H9 (cell line): ENCODE measurements at regions not wholly inside any gene's neighbourhood (a gene's known extent, or its start where the extent isn't known, plus 50 kb on each side); places are given as distances from the start of the nearest gene placed in this dataset.

ENCODE experiments used
- DNase-seq: peaks from one replicate; pipeline ENCODE4 v3.0.0-alpha.2; 2017
- H2AFZ ChIP-seq: one replicate; pipeline ENCODE4 v1.6.1; 2013; ENCODE audit warnings: mild to moderate bottlenecking, low read length, control low read depth, moderate library complexity
- H2AK5ac ChIP-seq: 2 replicates; pipeline ENCODE4 v1.6.1; 2013; ENCODE audit warnings: low read length, control low read depth, mixed read lengths; ENCODE audit not compliant: insufficient read length
- H2BK120ac ChIP-seq: one replicate; pipeline ENCODE4 v1.6.1; 2013; ENCODE audit warnings: low read depth, mild to moderate bottlenecking, low read length, control low read depth, inconsistent platforms; ENCODE audit not compliant: poor library complexity, severe bottlenecking
- H2BK12ac ChIP-seq: 2 replicates; pipeline ENCODE4 v1.6.1; 2013; ENCODE audit warnings: low read length, control low read depth, mixed read lengths, low read depth; ENCODE audit not compliant: insufficient read length
- H2BK15ac ChIP-seq: 2 replicates; pipeline ENCODE4 v1.6.1; 2013; ENCODE audit warnings: low read depth, low read length, control low read depth
- H2BK20ac ChIP-seq: one replicate; pipeline ENCODE4 v1.6.1; 2013; ENCODE audit warnings: low read depth, mild to moderate bottlenecking, low read length, control low read depth, inconsistent platforms; ENCODE audit not compliant: poor library complexity, severe bottlenecking
- H2BK5ac ChIP-seq: 2 replicates; pipeline ENCODE4 v1.6.1; 2013; ENCODE audit warnings: low read length, control low read depth, mixed read lengths; ENCODE audit not compliant: insufficient read length
- H3K14ac ChIP-seq: 2 replicates; pipeline ENCODE4 v1.6.1; 2013; ENCODE audit warnings: low read length, control low read depth; ENCODE audit not compliant: insufficient read depth
- H3K18ac ChIP-seq: 2 replicates; pipeline ENCODE4 v1.6.1; 2013; ENCODE audit warnings: low read depth, mild to moderate bottlenecking, mixed read lengths, low read length, control low read depth; ENCODE audit not compliant: insufficient read length
- H3K23ac ChIP-seq: 2 replicates; pipeline ENCODE4 v1.6.1; 2013; ENCODE audit warnings: low read length, control low read depth, mixed read lengths, low read depth; ENCODE audit not compliant: insufficient read length
- H3K23me2 ChIP-seq: 2 replicates; pipeline ENCODE4 v1.6.1; 2013; ENCODE audit warnings: low read depth, mild to moderate bottlenecking, mixed read lengths, low read length, control low read depth; ENCODE audit not compliant: insufficient read length, poor library complexity, severe bottlenecking
- H3K27ac ChIP-seq: 2 replicates; pipeline ENCODE4 v1.5.1; 2013; ENCODE audit warnings: low read length, control low read depth, mixed read lengths, low read depth; ENCODE audit not compliant: insufficient read length
- H3K27me3 ChIP-seq: 2 replicates; pipeline ENCODE4 v1.6.1; 2013; ENCODE audit warnings: low read length, control low read depth, inconsistent platforms; ENCODE audit not compliant: insufficient read depth
- H3K4ac ChIP-seq: 2 replicates; pipeline ENCODE4 v1.6.1; 2013; ENCODE audit warnings: low read depth, mild to moderate bottlenecking, control low read depth, inconsistent platforms, low read length, moderate library complexity
- H3K4me1 ChIP-seq: 2 replicates; pipeline ENCODE4 v1.6.1; 2013; ENCODE audit warnings: low read length, control low read depth, inconsistent platforms; ENCODE audit not compliant: insufficient read depth
- H3K4me2 ChIP-seq: 2 replicates; pipeline ENCODE4 v1.6.1; 2013; ENCODE audit warnings: low read length, control low read depth, mixed read lengths; ENCODE audit not compliant: insufficient read length, insufficient read depth
- H3K56ac ChIP-seq: 2 replicates; pipeline ENCODE4 v1.6.1; 2013; ENCODE audit warnings: low read depth, mild to moderate bottlenecking, mixed read lengths, low read length, control low read depth; ENCODE audit not compliant: insufficient read length
- H3K79me1 ChIP-seq: 2 replicates; pipeline ENCODE4 v1.6.1; 2013; ENCODE audit warnings: low read depth, mild to moderate bottlenecking, moderate library complexity, low read length, control low read depth, inconsistent platforms; ENCODE audit not compliant: insufficient read depth, poor library complexity, severe bottlenecking
- H3K79me2 ChIP-seq: 2 replicates; pipeline ENCODE4 v1.6.1; 2013; ENCODE audit warnings: low read length, control low read depth, inconsistent platforms; ENCODE audit not compliant: insufficient read depth
- H3K9ac ChIP-seq: 2 replicates; pipeline ENCODE4 v1.6.1; 2013; ENCODE audit warnings: low read length, control low read depth, mixed read lengths; ENCODE audit not compliant: insufficient read length; ENCODE audit errors: extremely low read depth
- H3K9me3 ChIP-seq: one replicate; pipeline ENCODE4 v1.6.1; 2013; ENCODE audit warnings: low read depth, low read length, inconsistent platforms; ENCODE audit not compliant: control insufficient read depth
- H3T11ph ChIP-seq: one replicate; pipeline ENCODE4 v1.6.1; 2013; ENCODE audit warnings: mild to moderate bottlenecking, low read length, control low read depth, inconsistent platforms
- H4K20me1 ChIP-seq: one replicate; pipeline ENCODE4 v1.6.1; 2013; ENCODE audit not compliant: control insufficient read depth, insufficient read length, insufficient read depth
- H4K5ac ChIP-seq: 2 replicates; pipeline ENCODE4 v1.6.1; 2013; ENCODE audit warnings: low read depth, mild to moderate bottlenecking, mixed read lengths, low read length, control low read depth; ENCODE audit not compliant: insufficient read length
- H4K8ac ChIP-seq: replicated peaks from 2 replicates; pipeline ENCODE4 v1.6.1; 2013; ENCODE audit warnings: low read length, control low read depth, mixed read lengths, low read depth; ENCODE audit not compliant: insufficient read length
- H4K91ac ChIP-seq: 2 replicates; pipeline ENCODE4 v1.6.1; 2013; ENCODE audit warnings: low read depth, mild to moderate bottlenecking, moderate library complexity, mixed read lengths, low read length, control low read depth; ENCODE audit not compliant: insufficient read length
- H3K27ac Mint-ChIP-seq, 3 experiments: 2 replicates in 2 of 3; 3 replicates in 1 of 3; pipeline ENCODE4 v1.8.0; 2020 to 2021; ENCODE audit warnings: mixed read lengths in 3 of 3, mild to moderate bottlenecking in 1 of 3, moderate library complexity in 1 of 3
- H3K27me3 Mint-ChIP-seq: 2 replicates; pipeline ENCODE4 v1.8.0; 2021; ENCODE audit warnings: low read depth, mild to moderate bottlenecking, moderate library complexity, mixed read lengths
- H3K36me3 Mint-ChIP-seq, 3 experiments: 2 replicates in 2 of 3; 3 replicates in 1 of 3; pipeline ENCODE4 v1.8.0; 2020 to 2021; ENCODE audit warnings: low read depth in 3 of 3, mixed read lengths in 3 of 3; ENCODE audit not compliant: insufficient read depth in 1 of 3
- H3K4me1 Mint-ChIP-seq, 2 experiments: 2 replicates each; pipeline ENCODE4 v1.8.0; 2020; ENCODE audit warnings: mixed read lengths in 2 of 2
- H3K4me3 Mint-ChIP-seq, 2 experiments: 2 replicates in 1 of 2; 3 replicates in 1 of 2; pipeline ENCODE4 v1.8.0; 2020 to 2021; ENCODE audit warnings: mild to moderate bottlenecking in 2 of 2, mixed read lengths in 2 of 2, moderate library complexity in 1 of 2
- H3K9me3 Mint-ChIP-seq, 2 experiments: 2 replicates in 1 of 2; 3 replicates in 1 of 2; pipeline ENCODE4 v1.8.0; 2020; ENCODE audit warnings: mild to moderate bottlenecking in 2 of 2, mixed read lengths in 2 of 2, moderate library complexity in 1 of 2
- CTCF ChIP-seq: fragments of 200-600 bp; sonication (generic); conservative IDR thresholded peaks from 3 replicates; pipeline ENCODE4 v1.8.0; 2021; ENCODE audit warnings: antibody characterized with exemption, mild to moderate bottlenecking
- WGBS: extraction: QIAGEN DNeasy Blood & Tissue Kit; methylation state at CpG from one replicate; pipeline ENCODE4 v1.1.7; 2013; ENCODE audit warnings: missing lambda C conversion rate, low lambda C conversion rate, mixed read lengths; ENCODE audit not compliant: insufficient read length; ENCODE audit errors: extremely low coverage; 5-methylcytosine and 5-hydroxymethylcytosine counted together

- H4K91ac ChIP-seq: no peak overlapping the region
- no peak overlapping the region for H3K56ac ChIP-seq
- no peaks in the 10 kb centered on the region for H3K79me2 ChIP-seq
- no peak overlapping the region for H4K8ac ChIP-seq
- TF ChIP-seq CTCF: no peak
- H3K9me3 Mint-ChIP-seq: peaks cover 6 to 30% of the 10 kb centered on the region in 2 experiments; a peak in 4 of 5 replicates
- peaks cover 0 to 7% (median 0%) of the 10 kb centered on the region in 3 experiments; a peak in 2 of 7 replicates for H3K36me3 Mint-ChIP-seq
- H3K4me1 ChIP-seq: no peaks in the 10 kb centered on the region
- WGBS: no CpG with 5 or more reads among the region's 1 CpG
- no peak for DNase-seq
- no peak overlapping the region for H3K4me3 Mint-ChIP-seq
- no peak overlapping the region for H2BK12ac ChIP-seq
- no peak overlapping the region for H3K27ac Mint-ChIP-seq
- no peak overlapping the region for H3K4me2 ChIP-seq
- H2AFZ ChIP-seq: no peak overlapping the region
- H3K23ac ChIP-seq: no peak overlapping the region
- no peak overlapping the region for H4K5ac ChIP-seq
- no peaks in the 10 kb centered on the region for H3K79me1 ChIP-seq
- no peaks in the 10 kb centered on the region for H3K27me3 ChIP-seq
- no peak overlapping the region for H3K9ac ChIP-seq
- no peaks in the 10 kb centered on the region for H3K9me3 ChIP-seq
- H4K20me1 ChIP-seq: no peaks in the 10 kb centered on the region
- no peak overlapping the region for H2BK20ac ChIP-seq
- 0 out of 4 replicates have a peak, but pooled peaks cover 0 to 2% of the 10 kb centered on the region in 2 experiments for H3K4me1 Mint-ChIP-seq
- H3K14ac ChIP-seq: no peak overlapping the region
- no peak overlapping the region for H2BK5ac ChIP-seq
- no peak overlapping the region for H3K4ac ChIP-seq
- no peak overlapping the region for H3K18ac ChIP-seq
- H2AK5ac ChIP-seq: no peak overlapping the region
- H3T11ph ChIP-seq: no peak overlapping the region
- H3K27me3 Mint-ChIP-seq: no peaks in the 10 kb centered on the region
- no peaks in the 10 kb centered on the region for H3K23me2 ChIP-seq
- no peak overlapping the region for H2BK15ac ChIP-seq
- no peak overlapping the region for H3K27ac ChIP-seq
- no peak overlapping the region for H2BK120ac ChIP-seq
These were observed 489.9 kb upstream of the RPS6KA3 start for GRCh38 chrX:20756585-20756984.
